ENCODE measurements at regions not wholly inside any gene's neighbourhood (a gene's known extent, or its start where the extent isn't known, plus 50 kb on each side); places are given as distances from the start of the nearest gene placed in this dataset.

- H3K79me2 ChIP-seq (ENCODE audit: control insufficient read depth, low read length): no peaks in the 10 kb centered on the region
- H3K4me2 ChIP-seq (ENCODE audit: low read length): no peak overlapping the region
- H3K36me3 ChIP-seq (ENCODE audit: control insufficient read depth, low read length): no peaks in the 10 kb centered on the region
- no peaks in the 10 kb centered on the region for H3K9me3 ChIP-seq (ENCODE audit: control insufficient read depth, insufficient read depth, low read length)
- TF ChIP-seq EZH2phosphoT487 (IDR thresholded peaks at IDR 0.05; ENCODE audit: borderline replicate concordance, low read length) (no peak), CTCF (IDR thresholded peaks at IDR 0.05; ENCODE audit: low read depth, low read length, poor library complexity, severe bottlenecking) (no peak)
- no peak overlapping the region for H3K4me3 ChIP-seq (ENCODE audit: low read length)
- no peaks in the 10 kb centered on the region for H3K9me2 ChIP-seq (replicated peaks; ENCODE audit: control insufficient read depth, low read length)
- no peaks in the 10 kb centered on the region for H4K20me1 ChIP-seq (ENCODE audit: control insufficient read depth, insufficient read depth, low read depth, low read length)
- H3K27ac ChIP-seq (ENCODE audit: low read depth, low read length): no peak overlapping the region
- H3K27me3 ChIP-seq (ENCODE audit: control insufficient read depth, low read length): no peaks in the 10 kb centered on the region
- no peaks in the 10 kb centered on the region for H3K4me1 ChIP-seq (ENCODE audit: control insufficient read depth, low read length)
- H3F3A ChIP-seq (ENCODE audit: control insufficient read depth, insufficient read depth): no peaks in the 10 kb centered on the region
Observed at GRCh38 chr4:148946271-148946670, 504.1 kb upstream of the NR3C2 start.

- Histone ChIP-seq H3K27ac (ENCODE audit: low read depth, low read length) (no peak overlapping the region), H3K9me2 (replicated peaks; ENCODE audit: control insufficient read depth, low read length) (no peaks in the 10 kb centered on the region), H3K4me3 (ENCODE audit: low read length) (no peak overlapping the region), H3K36me3 (ENCODE audit: control insufficient read depth, low read length) (no peaks in the 10 kb centered on the region), H3K27me3 (ENCODE audit: control insufficient read depth, low read length) (no peaks in the 10 kb centered on the region), H3F3A (ENCODE audit: control insufficient read depth, insufficient read depth) (no peaks in the 10 kb centered on the region), H3K4me1 (ENCODE audit: control insufficient read depth, low read length) (no peaks in the 10 kb centered on the region), H4K20me1 (ENCODE audit: control insufficient read depth, insufficient read depth, low read depth, low read length) (no peaks in the 10 kb centered on the region), H3K9me3 (ENCODE audit: control insufficient read depth, insufficient read depth, low read length) (no peaks in the 10 kb centered on the region), H3K79me2 (ENCODE audit: control insufficient read depth, low read length) (no peaks in the 10 kb centered on the region), H3K4me2 (ENCODE audit: low read length) (no peak overlapping the region)
- TF ChIP-seq CTCF (IDR thresholded peaks at IDR 0.05; ENCODE audit: low read depth, low read length, poor library complexity, severe bottlenecking): no peak
- TF ChIP-seq EZH2phosphoT487 (IDR thresholded peaks at IDR 0.05; ENCODE audit: borderline replicate concordance, low read length): no peak
Observed at GRCh38 chr4:148944839-148945219, 502.6 kb upstream of the NR3C2 start.

- Histone ChIP-seq H3K27me3 (ENCODE audit: control insufficient read depth, low read length) (no peaks in the 10 kb centered on the region), H3K9me2 (replicated peaks; ENCODE audit: control insufficient read depth, low read length) (no peaks in the 10 kb centered on the region), H3K4me3 (ENCODE audit: low read length) (no peak overlapping the region), H3K27ac (ENCODE audit: low read depth, low read length) (no peak overlapping the region), H4K20me1 (ENCODE audit: control insufficient read depth, insufficient read depth, low read depth, low read length) (no peaks in the 10 kb centered on the region), H3K36me3 (ENCODE audit: control insufficient read depth, low read length) (no peaks in the 10 kb centered on the region), H3K4me1 (ENCODE audit: control insufficient read depth, low read length) (no peaks in the 10 kb centered on the region), H3K79me2 (ENCODE audit: control insufficient read depth, low read length) (no peaks in the 10 kb centered on the region), H3F3A (ENCODE audit: control insufficient read depth, insufficient read depth) (no peaks in the 10 kb centered on the region), H3K9me3 (ENCODE audit: control insufficient read depth, insufficient read depth, low read length) (no peaks in the 10 kb centered on the region), H3K4me2 (ENCODE audit: low read length) (no peak overlapping the region)
- no peak for TF ChIP-seq EZH2phosphoT487 (IDR thresholded peaks at IDR 0.05; ENCODE audit: borderline replicate concordance, low read length)
- no peak for TF ChIP-seq CTCF (IDR thresholded peaks at IDR 0.05; ENCODE audit: low read depth, low read length, poor library complexity, severe bottlenecking)
Observed at GRCh38 chr4:148944136-148944838, 502.1 kb upstream of the NR3C2 start.
